H1 (cell line): ENCODE measurements at regions not wholly inside any gene's neighbourhood (a gene's known extent, or its start where the extent isn't known, plus 50 kb on each side); places are given as distances from the start of the nearest gene placed in this dataset.

Source experiments
- CTCF ChIP-seq, 3 experiments: IDR thresholded peaks; 1 replicate in 2 of 3; 2 replicates in 1 of 3; pipeline versions ENCODE4 v1.5.1 to v1.6.1; 2011; ENCODE audit warnings: low read length in 3 of 3, mild to moderate bottlenecking in 3 of 3, inconsistent platforms in 2 of 3, low read depth in 1 of 3, moderate library complexity in 1 of 3; ENCODE audit not compliant: insufficient read depth in 1 of 3; ENCODE audit errors: control extremely low read depth in 1 of 3
- E2F6 ChIP-seq: IDR thresholded peaks from 2 replicates; pipeline ENCODE4 v1.6.1; 2012; ENCODE audit warnings: inconsistent platforms
- EZH2 ChIP-seq: fragments of 200-600 bp; sonication (generic); IDR thresholded peaks from 2 replicates; pipeline ENCODE4 v1.7.1; 2012; ENCODE audit warnings: low read depth, mild to moderate bottlenecking, moderate library complexity, low read length, inconsistent platforms; ENCODE audit not compliant: severe bottlenecking
- MAFK ChIP-seq: IDR thresholded peaks from 2 replicates; pipeline ENCODE4 v1.6.1; 2012; ENCODE audit warnings: low read depth, mild to moderate bottlenecking, improper control_type of control experiment, low read length
- NRF1 ChIP-seq: IDR thresholded peaks from 2 replicates; pipeline ENCODE4 v1.6.1; 2011; ENCODE audit warnings: mild to moderate bottlenecking, low read depth, low read length, improper control_type of control experiment
- POLR2A ChIP-seq, 2 experiments: IDR thresholded peaks; 1 replicate in 1 of 2; 2 replicates in 1 of 2; pipeline ENCODE4 v1.6.1; 2011; ENCODE audit warnings: low read depth in 2 of 2, low read length in 2 of 2, mild to moderate bottlenecking in 2 of 2; ENCODE audit errors: control extremely low read depth in 1 of 2
- POLR2AphosphoS5 ChIP-seq: IDR thresholded peaks from 2 replicates; pipeline ENCODE4 v1.6.1; 2011; ENCODE audit warnings: low read depth, low read length
- SAP30 ChIP-seq: fragments of 300-600 bp; sonication (generic); IDR thresholded peaks from 2 replicates; pipeline ENCODE4 v1.7.1; 2012; ENCODE audit warnings: low read length, moderate library complexity, mild to moderate bottlenecking, inconsistent platforms; ENCODE audit not compliant: insufficient read depth, insufficient replicate concordance
- SP1 ChIP-seq: IDR thresholded peaks from 2 replicates; pipeline ENCODE4 v1.6.1; 2011; ENCODE audit warnings: low read depth, low read length
- TBP ChIP-seq: IDR thresholded peaks from 2 replicates; pipeline ENCODE4 v1.6.1; 2011; ENCODE audit warnings: low read depth, low read length, improper control_type of control experiment
- USF2 ChIP-seq: IDR thresholded peaks from 2 replicates; pipeline ENCODE4 v1.6.1; 2011; ENCODE audit warnings: low read length, improper control_type of control experiment
- ZNF274 ChIP-seq: IDR thresholded peaks from 2 replicates; pipeline ENCODE4 v1.7.0; 2012; ENCODE audit warnings: low read length, borderline replicate concordance; ENCODE audit errors: extremely low read depth

GRCh38 chr21:14767192-14767852, 221.2 kb upstream of the SAMSN1 start:
- no peak for TF ChIP-seq NRF1
- TF ChIP-seq CTCF (IDR thresholded peaks at IDR 0.05; ENCODE audit: control extremely low read depth in 1 of 3, insufficient read depth in 1 of 3, low read depth in 1 of 3, low read length in 3 of 3) = no peak
- TF ChIP-seq USF2 = no peak
- no peak for TF ChIP-seq POLR2AphosphoS5
- no peak for TF ChIP-seq SAP30
- no peak for TF ChIP-seq ZNF274
- no peak for TF ChIP-seq POLR2A (IDR thresholded peaks at IDR 0.05; ENCODE audit: control extremely low read depth in 1 of 2, low read depth in 2 of 2, low read length in 2 of 2)
- no peak for TF ChIP-seq SP1
- no peak for TF ChIP-seq E2F6
- TF ChIP-seq EZH2 = no peak
- TF ChIP-seq MAFK = no peak
- no peak for TF ChIP-seq TBP
